ENCODE measurements at regions not wholly inside any gene's neighbourhood (a gene's known extent, or its start where the extent isn't known, plus 50 kb on each side); places are given as distances from the start of the nearest gene placed in this dataset.

- Histone ChIP-seq H3K4me1 (replicated peaks in 1 of 2) (peaks cover 14 to 31% of the 10 kb centered on the region in 2 donors), H3K27ac (no peak overlapping the region), H3K4me3 (no peak overlapping the region)
- in situ Hi-C loops (cut with MboI; ENCODE audit: low pct_unique_long_range_greater_than_20kb in 2 of 9, low sequenced_read_pairs in 9 of 9, unreplicated experiment in 9 of 9), result no loop called here
- peak in 4 of 8 experiments; percentile 19 to 62 (median 46) for ATAC-seq (replicated peaks in 6 of 8)
Observed at GRCh38 chr1:90206260-90206659, 211.3 kb downstream of the ZNF326 start.

- Histone ChIP-seq H3K27ac (no peak overlapping the region), H3K4me1 (replicated peaks in 1 of 2) (peaks cover 11 to 31% of the 10 kb centered on the region in 2 donors), H3K4me3 (no peak overlapping the region)
- 0 to 100% (median 94%) methylated on average over 1 to 2 of the region's 2 CpGs; no CpG with 5 or more reads in 2 of the 10 experiments for WGBS, 10 experiments
- no peak for ATAC-seq (replicated peaks in 6 of 8)
- in situ Hi-C loops (cut with MboI; ENCODE audit: low pct_unique_long_range_greater_than_20kb in 2 of 9, low sequenced_read_pairs in 9 of 9, unreplicated experiment in 9 of 9), result no loop called here
Observed at GRCh38 chr1:90204780-90205179, 209.9 kb downstream of the ZNF326 start.

- ATAC-seq (replicated peaks in 6 of 8), result peak in 6 of 8 experiments; percentile 33 to 90 (median 44)
- peaks cover 14 to 34% of the 10 kb centered on the region in 2 donors for H3K4me1 ChIP-seq (replicated peaks in 1 of 2)
- no peak overlapping the region for H3K27ac ChIP-seq
- H3K4me3 ChIP-seq, result no peak overlapping the region
- in situ Hi-C loops (cut with MboI; ENCODE audit: low pct_unique_long_range_greater_than_20kb in 2 of 9, low sequenced_read_pairs in 9 of 9, unreplicated experiment in 9 of 9), result no loop called here
- WGBS, 10 experiments, result 0 to 80% (median 50%) methylated on average over 1 to 2 of the region's 2 CpGs; no CpG with 5 or more reads in 4 of the 10 experiments
Observed at GRCh38 chr1:90204023-90204590, 209.2 kb downstream of the ZNF326 start.

GRCh38 chr1:90201467-90202358 lies 206.8 kb downstream of the ZNF326 start:
- peak in 2 of 8 experiments; percentile 25 to 26 for ATAC-seq (replicated peaks in 6 of 8)
- Histone ChIP-seq H3K4me1 (replicated peaks in 1 of 2) (peaks cover 18 to 38% of the 10 kb centered on the region in 2 donors), H3K4me3 (no peak overlapping the region), H3K27ac (no peak overlapping the region)
- in situ Hi-C loops (cut with MboI; ENCODE audit: low pct_unique_long_range_greater_than_20kb in 2 of 9, low sequenced_read_pairs in 9 of 9, unreplicated experiment in 9 of 9), result no loop called here
- 27 to 100% (median 88%) methylated on average over 2 to 6 of the region's 6 CpGs for WGBS, 10 experiments

GRCh38 chr1:90200646-90201205 lies 205.8 kb downstream of the ZNF326 start:
- 5 to 86% (median 78%) methylated on average over 1 to 5 of the region's 5 CpGs; no CpG with 5 or more reads in 1 of the 10 experiments for WGBS, 10 experiments
- peak in 2 of 8 experiments; percentile 27 to 57 for ATAC-seq (replicated peaks in 6 of 8)
- H3K4me1 ChIP-seq (replicated peaks in 1 of 2), result peaks cover 11 to 28% of the 10 kb centered on the region in 2 donors
- no peak overlapping the region for H3K27ac ChIP-seq
- in situ Hi-C loops (cut with MboI; ENCODE audit: low pct_unique_long_range_greater_than_20kb in 2 of 9, low sequenced_read_pairs in 9 of 9, unreplicated experiment in 9 of 9), result no loop called here
- no peak overlapping the region for H3K4me3 ChIP-seq

- Histone ChIP-seq H3K4me1 (replicated peaks in 1 of 2) (peaks cover 11 to 25% of the 10 kb centered on the region in 2 donors), H3K4me3 (no peak overlapping the region), H3K27ac (no peak overlapping the region)
- in situ Hi-C loops (cut with MboI; ENCODE audit: low pct_unique_long_range_greater_than_20kb in 2 of 9, low sequenced_read_pairs in 9 of 9, unreplicated experiment in 9 of 9), result no loop called here
- WGBS, 10 experiments, result 33 to 74% (median 56%) methylated on average over 3 to 13 of the region's 13 CpGs; no CpG with 5 or more reads in 1 of the 10 experiments
- peak in 5 of 8 experiments; percentile 35 to 79 (median 59) for ATAC-seq (replicated peaks in 6 of 8)
Observed at GRCh38 chr1:90198616-90199332, 203.9 kb downstream of the ZNF326 start.

- Histone ChIP-seq H3K27ac (no peak overlapping the region), H3K4me1 (replicated peaks in 1 of 2) (peaks cover 4 to 18% of the 10 kb centered on the region in 2 donors), H3K4me3 (no peak overlapping the region)
- 13 to 100% (median 77%) methylated on average over 1 to 6 of the region's 6 CpGs; no CpG with 5 or more reads in 1 of the 10 experiments for WGBS, 10 experiments
- in situ Hi-C loops (cut with MboI; ENCODE audit: low pct_unique_long_range_greater_than_20kb in 2 of 9, low sequenced_read_pairs in 9 of 9, unreplicated experiment in 9 of 9), result no loop called here
- ATAC-seq (replicated peaks in 6 of 8), result no peak
Observed at GRCh38 chr1:90193116-90193515, 198.2 kb downstream of the ZNF326 start.

- peaks cover 4 to 14% of the 10 kb centered on the region in 2 donors for H3K4me1 ChIP-seq (replicated peaks in 1 of 2)
- in situ Hi-C loops (cut with MboI; ENCODE audit: low pct_unique_long_range_greater_than_20kb in 2 of 9, low sequenced_read_pairs in 9 of 9, unreplicated experiment in 9 of 9), result no loop called here
- no peak overlapping the region for H3K27ac ChIP-seq
- H3K4me3 ChIP-seq, result no peak overlapping the region
- 60 to 100% (median 90%) methylated on average over 1 to 2 of the region's 2 CpGs; no CpG with 5 or more reads in 4 of the 10 experiments for WGBS, 10 experiments
- peak in 6 of 8 experiments; percentile 33 to 84 (median 72) for ATAC-seq (replicated peaks in 6 of 8)
Observed at GRCh38 chr1:90192408-90192807, 197.5 kb downstream of the ZNF326 start.

- Histone ChIP-seq H3K27ac (no peak overlapping the region), H3K4me3 (no peak overlapping the region), H3K4me1 (replicated peaks in 1 of 2) (peaks cover 4 to 13% of the 10 kb centered on the region in 2 donors)
- in situ Hi-C loops (cut with MboI; ENCODE audit: low pct_unique_long_range_greater_than_20kb in 2 of 9, low sequenced_read_pairs in 9 of 9, unreplicated experiment in 9 of 9), result no loop called here
- no peak for ATAC-seq (replicated peaks in 6 of 8)
Observed at GRCh38 chr1:90190523-90190922, 195.6 kb downstream of the ZNF326 start.

GRCh38 chr1:90189889-90190288 lies 195.0 kb downstream of the ZNF326 start:
- in situ Hi-C loops (cut with MboI; ENCODE audit: low pct_unique_long_range_greater_than_20kb in 2 of 9, low sequenced_read_pairs in 9 of 9, unreplicated experiment in 9 of 9), result no loop called here
- H3K4me1 ChIP-seq (replicated peaks in 1 of 2), result peaks cover 4 to 13% of the 10 kb centered on the region in 2 donors
- H3K4me3 ChIP-seq, result no peak overlapping the region
- no peak for ATAC-seq (replicated peaks in 6 of 8)
- WGBS, 10 experiments, result 0 to 95% (median 86%) methylated on average over 1 to 4 of the region's 4 CpGs; no CpG with 5 or more reads in 2 of the 10 experiments
- no peak overlapping the region for H3K27ac ChIP-seq

GRCh38 chr1:90187323-90187585 lies 192.3 kb downstream of the ZNF326 start:
- in situ Hi-C loops (cut with MboI; ENCODE audit: low pct_unique_long_range_greater_than_20kb in 2 of 9, low sequenced_read_pairs in 9 of 9, unreplicated experiment in 9 of 9), result no loop called here
- Histone ChIP-seq H3K4me1 (replicated peaks in 1 of 2) (peaks cover 0 to 8% of the 10 kb centered on the region in 2 donors), H3K4me3 (no peak overlapping the region), H3K27ac (no peak overlapping the region)
- 5 to 83% (median 40%) methylated on average over 1 to 2 of the region's 2 CpGs; no CpG with 5 or more reads in 2 of the 10 experiments for WGBS, 10 experiments
- ATAC-seq (replicated peaks in 6 of 8), result peak in 1 of 8 experiments; percentile 27

GRCh38 chr1:90186506-90187322 lies 191.8 kb downstream of the ZNF326 start:
- Histone ChIP-seq H3K4me3 (no peak overlapping the region), H3K27ac (no peak overlapping the region), H3K4me1 (replicated peaks in 1 of 2) (peaks cover 0 to 8% of the 10 kb centered on the region in 2 donors)
- WGBS, 10 experiments, result 2 to 79% (median 59%) methylated on average over 1 to 7 of the region's 7 CpGs; no CpG with 5 or more reads in 3 of the 10 experiments
- in situ Hi-C loops (cut with MboI; ENCODE audit: low pct_unique_long_range_greater_than_20kb in 2 of 9, low sequenced_read_pairs in 9 of 9, unreplicated experiment in 9 of 9), result no loop called here
- no peak for ATAC-seq (replicated peaks in 6 of 8)

All from motor neuron (in vitro differentiated cells).